Hematopoietic multipotent progenitor cell treated with erythropoietin and hydrocortisone succinate and interleukin-3 and kit ligand, for 17 days (in vitro differentiated cells): ENCODE measurements at regions not wholly inside any gene's neighbourhood (a gene's known extent, or its start where the extent isn't known, plus 50 kb on each side); places are given as distances from the start of the nearest gene placed in this dataset.
"Not testable (repeated sequence)": the region's sequence is repeated elsewhere in the genome, so short reads cannot be mapped to it uniquely, and the experiment has no call there.

Source experiments
- DNase-seq: peaks from one replicate; pipeline ENCODE4 v3.0.0-alpha.2; 2015; ENCODE audit warnings: low spot score

DNA sequence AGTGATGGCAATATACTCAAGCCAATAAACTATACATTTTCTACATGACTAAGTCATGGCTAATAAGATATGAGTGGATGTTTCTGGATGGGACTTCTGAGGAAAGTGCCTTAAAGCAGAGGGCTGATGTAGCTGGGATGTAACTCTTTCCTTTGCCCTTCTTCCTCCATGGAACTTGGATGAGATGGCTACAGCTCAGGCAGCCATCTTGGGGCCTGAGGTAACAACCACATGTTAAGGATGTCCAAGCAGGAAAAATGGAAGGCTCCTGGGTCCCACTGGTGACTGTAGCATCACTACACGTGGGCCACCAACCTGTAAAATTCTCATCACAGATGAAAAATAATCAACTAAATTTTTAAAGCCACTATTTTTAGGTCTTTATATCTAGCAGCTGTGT is 54.4 kb upstream of the GRIP1 start:
- DNase-seq, result no peak

DNA sequence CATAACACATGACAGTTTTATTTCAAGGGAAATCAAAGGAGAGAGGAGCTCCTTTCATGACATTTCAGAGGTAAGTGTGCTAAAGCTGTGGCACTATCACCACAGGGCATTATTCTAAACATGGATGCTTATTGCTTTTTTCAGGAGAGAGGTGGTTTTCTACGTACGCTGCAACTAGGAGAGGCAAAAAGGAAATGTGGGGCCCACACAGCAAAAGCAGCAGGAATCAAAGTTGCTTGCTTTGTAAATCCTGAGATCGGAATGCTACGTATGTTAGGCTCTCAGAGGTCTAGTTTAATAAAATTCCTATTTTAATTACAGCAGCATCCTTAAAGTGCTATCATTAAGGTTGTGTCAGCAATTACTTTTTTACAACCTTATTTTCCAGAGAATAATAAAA is 55.0 kb upstream of the GRIP1 start:
- no peak for DNase-seq

DNA sequence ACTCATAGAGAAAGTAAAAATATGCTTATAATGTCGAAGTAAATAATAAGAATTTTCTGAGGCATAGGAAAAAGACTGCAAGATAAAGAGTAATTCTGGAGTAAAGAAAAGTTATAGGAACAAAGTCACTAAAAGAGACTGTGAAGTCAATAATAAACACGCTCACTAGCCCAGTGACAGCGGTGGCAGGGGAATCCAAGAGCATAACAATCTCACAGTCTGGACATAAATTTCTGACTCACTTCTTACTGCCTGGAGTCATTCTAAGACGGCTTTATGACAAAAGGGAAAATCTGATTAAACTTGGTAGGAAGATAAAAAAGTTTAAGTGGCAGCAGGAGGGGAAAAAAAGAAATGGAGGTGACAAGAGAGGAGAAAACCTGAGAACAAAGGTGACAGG is 56.4 kb upstream of the GRIP1 start:
- no peak for DNase-seq

DNA sequence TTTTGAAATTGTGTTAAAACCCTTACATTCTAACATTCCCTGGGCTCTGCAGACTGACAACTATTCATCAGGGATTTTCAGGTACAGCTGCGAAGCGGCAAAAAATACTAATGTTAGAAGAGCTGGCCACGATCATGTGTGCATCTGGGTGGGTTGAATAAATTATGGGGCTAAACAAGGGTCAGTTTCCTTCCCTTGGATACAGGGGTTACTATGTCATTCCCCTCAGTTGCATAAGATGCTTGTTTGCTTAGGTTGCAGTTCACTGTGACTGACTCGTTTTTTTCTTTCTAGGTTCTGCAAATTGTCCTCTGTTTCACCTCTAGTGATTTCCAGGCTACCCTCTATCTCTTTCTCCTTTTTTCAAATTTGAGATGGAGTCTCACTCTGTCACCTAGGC is 58.1 kb upstream of the GRIP1 start:
- DNase-seq, result no peak

DNA sequence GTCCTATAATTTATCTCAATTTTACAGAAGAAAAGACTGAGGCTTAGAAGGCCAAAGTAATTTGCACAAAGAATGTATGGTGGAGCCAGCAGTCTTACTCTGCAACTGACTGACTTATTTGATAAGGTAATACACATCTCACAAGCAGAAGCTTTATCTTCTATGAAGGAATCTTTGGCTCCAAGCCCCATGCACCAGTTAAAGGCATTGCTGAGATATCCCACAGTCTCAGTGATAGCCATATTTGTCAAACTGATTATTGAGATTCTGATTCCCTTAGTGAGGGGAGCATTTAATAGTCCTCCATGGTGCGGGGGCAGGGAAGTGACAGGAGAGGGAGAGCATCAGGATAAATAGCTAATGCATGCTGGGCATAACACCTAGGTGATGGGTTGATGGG is 60.4 kb upstream of the GRIP1 start:
- DNase-seq, result no peak

DNA sequence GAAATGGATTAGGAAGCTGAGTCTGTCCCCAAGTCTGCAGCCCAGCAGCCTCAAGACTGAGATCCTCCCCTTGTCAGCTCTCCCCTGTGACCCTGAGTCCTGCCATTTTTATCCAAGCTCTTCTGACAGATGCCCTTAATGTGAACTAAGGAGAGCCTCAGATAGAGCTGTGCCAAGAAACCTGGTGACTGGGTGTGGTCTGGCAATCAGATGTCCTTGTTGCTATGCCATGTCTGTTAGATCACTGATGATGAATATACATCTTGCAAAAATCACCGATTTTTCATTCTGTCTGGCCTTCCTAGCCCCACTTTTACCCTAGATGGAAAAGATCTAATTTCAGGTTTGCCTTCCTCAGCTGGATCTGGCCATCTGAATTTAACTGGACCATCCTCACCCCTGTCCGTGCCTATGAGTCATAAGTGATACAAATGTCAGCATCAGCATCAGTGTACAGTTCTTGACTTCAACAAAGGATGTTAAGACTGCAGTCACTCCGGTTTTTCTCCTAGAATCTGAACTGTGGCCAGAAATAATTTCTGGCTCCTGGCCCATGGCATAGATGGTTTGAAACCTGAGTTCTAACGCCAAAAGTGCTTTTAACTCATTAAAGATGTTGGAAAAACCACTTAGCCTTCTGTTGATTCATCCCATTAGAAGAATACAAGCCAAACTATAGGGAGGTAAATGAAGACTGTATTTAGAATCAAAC is 61.2 kb upstream of the GRIP1 start:
- DNase-seq, result no peak

DNA sequence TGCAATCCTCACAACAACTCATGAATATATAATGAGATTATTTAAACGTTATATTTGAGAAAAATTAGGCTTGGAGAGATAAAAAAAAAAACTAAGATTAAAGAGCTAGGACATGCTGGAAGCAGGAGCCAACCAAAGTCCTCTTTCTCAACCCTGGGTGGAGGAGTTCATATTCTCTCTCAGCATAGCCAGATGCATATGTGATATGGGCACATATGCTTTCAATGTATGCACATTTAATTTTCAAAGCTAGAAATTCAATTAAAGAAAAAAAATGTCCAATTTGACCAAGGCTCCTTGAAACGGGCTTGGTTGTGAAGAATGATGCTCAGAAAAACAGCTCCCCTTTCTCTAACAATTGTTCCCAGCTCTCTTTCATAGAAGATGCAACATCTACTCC is 61.9 kb upstream of the GRIP1 start:
- DNase-seq, result no peak

DNA sequence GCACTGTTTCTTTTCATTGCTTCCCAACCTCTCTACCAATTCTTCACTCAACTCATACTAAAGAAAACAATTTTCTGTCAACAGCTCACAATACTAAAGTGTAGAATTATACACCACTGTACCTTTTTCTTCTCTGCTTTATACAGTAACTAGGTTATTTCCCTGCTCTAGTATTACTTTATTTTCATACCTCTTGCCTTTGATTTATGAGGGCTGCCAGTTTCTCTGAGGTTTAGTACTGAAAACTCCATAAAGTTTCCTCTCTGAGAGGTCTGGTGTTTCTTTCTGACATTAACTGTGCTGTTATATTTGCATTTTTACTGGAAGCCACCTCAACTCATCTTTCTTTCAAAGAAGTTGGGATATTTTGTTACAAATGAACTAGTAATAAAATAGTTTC is 63.0 kb upstream of the GRIP1 start:
- DNase-seq, result no peak

DNA sequence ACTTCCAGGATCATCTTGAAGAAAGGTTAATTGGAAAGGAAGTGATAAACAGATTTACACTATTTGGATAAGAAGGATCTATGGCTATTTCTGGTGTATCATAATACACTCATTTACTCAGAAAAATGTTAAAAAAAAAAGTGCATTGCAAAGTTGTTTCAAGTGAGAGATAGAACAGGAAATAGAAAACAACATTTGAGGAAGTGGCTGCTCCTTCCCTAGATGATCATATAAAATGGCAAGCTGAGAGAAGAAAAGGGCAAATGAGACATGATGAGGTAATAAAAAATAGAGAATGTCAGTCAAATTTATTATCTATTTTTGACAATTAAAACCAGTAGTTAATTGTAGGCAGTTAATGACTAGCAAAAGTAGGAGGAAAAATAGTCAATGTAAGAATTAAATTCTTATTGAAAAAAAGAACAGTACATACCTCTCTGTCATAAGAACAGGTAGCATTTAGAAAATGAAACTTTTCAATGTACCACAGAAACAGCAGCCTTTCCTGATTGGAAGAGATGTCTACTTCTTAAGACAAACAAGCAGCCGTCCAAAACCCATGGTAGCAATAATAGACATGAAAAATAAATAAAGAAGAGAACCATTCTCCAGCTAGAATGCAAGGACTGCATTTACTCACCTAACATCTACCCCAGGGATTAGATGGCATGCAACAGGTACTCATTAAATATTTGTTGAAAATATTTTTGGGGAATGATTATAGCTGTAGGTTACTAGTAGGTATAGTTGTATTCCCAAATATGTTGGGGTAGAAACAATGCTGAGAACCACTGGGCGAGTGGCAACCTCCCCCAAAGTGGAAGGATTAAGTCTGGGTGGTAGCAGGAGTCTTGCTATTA is 63.9 kb upstream of the GRIP1 start:
- no peak for DNase-seq

DNA sequence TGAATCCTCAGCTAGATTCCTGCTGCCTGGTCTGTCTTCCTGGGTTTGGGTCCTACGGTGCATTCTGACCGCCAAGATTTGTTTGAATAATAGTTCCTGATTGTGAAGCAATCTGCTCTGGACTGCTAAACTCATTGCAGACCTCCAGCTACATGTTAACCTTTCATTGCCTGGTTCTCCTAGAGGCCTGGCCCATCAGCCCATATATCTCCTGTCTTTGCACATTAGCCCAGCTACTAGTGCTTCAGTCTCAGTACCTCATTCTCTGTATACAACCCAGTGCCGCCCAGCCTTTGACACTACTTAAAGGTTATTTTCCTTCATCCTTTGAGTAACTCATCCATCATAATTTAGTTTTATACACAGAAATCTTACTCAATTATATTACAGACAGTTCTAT is 65.6 kb upstream of the GRIP1 start:
- DNase-seq, result no peak

DNA sequence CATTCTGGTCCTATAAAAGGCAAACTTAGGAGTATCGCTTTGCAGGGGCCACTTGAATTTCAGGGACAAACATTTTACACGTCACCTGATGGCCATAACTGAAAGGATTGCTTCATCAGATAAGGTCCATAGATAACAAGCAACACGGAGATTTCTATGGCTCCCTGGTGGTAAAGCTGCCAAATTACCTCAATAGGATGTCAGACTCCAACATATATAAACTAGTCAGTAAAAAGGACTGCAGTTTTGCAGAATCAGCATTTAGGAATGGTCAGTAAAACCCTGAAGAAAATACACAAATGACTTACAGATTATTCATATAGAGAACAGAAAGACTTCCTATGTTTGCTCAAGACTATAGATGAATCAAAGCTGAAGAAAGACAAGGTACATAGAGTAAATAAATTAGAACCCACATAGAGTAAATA is 66.1 kb upstream of the GRIP1 start:
- DNase-seq, result no peak

DNA sequence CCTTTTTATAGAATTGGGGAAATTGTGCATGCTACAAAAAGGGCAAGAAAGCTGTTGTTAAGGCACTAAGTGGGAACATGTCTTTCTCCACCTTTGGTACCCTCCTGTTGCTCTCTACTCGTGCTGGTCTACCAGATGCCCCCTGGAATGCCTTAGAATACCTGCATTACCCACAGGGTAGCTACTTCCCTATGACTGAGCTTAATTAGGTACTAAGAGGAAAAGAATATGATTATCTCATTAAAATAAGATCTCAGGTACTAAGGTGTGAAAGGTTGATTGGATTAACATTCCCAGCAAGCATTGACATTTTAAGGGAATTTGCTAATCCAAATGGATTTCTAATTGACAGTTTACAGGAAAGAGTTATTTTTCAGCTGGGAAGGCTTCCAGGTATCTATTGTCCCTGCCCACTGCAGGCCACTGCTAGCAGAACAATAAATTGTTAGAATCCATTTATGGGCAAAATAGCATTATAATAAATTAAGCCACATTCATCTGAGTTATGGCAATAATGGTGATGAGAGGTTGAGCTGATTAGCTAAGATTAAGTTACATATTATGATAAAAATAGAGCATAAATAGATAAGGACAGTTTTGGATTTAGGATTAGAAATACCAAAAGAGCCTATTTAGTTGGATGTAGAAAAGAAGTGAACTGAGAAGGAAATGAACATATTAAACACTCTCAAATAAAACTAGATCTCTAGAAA is 67.8 kb upstream of the GRIP1 start:
- DNase-seq, result no peak

DNA sequence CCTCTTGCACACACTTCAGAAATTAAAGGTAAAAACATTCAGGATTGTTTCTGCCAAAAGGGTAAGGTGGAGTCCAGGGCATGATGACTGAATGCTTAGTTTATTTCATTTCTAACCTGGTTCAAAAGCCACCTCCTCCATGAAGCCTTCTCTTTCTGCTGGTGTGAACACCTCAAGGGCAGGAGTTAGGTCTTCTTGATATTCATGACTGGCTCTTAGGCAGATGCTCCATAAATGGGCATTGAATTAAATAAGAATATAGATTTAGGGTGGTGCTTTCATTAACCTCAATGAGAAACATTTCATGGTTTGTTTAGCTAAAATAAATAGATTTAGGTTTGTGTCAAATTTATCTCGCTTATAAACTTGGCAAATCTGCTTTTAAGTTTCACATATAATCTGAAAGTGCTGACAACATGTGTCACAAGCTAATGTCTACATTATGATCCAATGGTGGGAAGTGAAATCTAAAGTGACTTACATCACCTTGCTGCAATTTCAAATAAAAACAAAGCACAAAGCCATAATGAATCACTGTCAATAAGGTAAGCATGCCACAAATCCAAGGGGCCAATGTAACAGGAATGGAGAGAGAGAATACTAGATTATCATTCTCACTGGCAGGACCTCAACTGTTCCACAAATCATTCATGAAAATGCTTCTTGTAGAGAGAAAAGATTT is 72.7 kb upstream of the GRIP1 start:
- no peak for DNase-seq

DNA sequence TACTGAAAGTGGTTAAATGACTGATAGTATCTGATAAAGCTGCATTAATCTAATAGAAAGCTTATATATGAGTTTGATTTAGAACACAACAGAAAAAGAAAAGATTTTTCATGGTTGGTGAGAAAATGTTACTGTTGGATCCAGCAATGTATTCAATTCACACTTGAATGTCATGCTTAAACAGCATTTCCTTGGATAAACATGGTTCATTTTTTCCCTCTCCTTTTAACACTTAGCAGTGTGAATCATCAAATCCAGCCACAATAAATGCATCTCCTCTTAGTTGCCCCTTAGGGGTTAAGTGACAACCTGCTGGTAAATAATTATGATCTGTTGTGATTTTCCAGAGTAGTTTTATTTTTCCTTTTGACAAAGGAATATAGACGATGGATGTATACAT is 74.9 kb upstream of the GRIP1 start:
- no peak for DNase-seq

DNA sequence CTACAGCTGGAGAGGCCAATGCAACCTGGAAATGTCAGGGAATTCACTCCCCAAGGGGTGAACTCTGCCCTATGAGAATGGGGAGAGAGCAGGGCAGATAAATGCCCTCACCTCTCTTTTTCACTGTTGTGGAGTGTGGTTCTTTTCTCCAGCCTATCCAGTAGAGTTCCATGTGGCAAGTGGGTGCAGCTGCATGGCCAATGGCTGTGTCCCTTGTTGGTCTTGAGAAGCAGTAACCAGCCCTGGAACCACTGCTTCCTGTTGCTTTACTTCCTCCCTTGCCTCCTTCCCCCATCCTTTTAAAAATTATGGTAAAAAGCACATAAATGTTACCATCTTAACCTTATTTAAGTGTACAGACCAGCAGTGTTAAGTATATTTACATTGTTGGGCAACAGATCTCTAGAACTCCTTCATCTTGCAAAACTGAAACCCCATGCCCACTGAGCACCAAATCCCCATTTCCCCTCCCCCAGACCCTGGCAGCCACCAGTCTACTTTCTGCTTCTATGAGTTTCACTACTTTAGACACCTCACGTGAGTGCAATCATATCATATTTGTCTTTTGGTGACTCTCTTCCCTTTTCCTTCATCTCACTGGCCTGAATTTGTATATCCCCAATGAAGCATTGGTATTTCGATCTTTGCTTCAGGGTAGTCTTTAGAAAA is 77.0 kb upstream of the GRIP1 start:
- no peak for DNase-seq

DNA sequence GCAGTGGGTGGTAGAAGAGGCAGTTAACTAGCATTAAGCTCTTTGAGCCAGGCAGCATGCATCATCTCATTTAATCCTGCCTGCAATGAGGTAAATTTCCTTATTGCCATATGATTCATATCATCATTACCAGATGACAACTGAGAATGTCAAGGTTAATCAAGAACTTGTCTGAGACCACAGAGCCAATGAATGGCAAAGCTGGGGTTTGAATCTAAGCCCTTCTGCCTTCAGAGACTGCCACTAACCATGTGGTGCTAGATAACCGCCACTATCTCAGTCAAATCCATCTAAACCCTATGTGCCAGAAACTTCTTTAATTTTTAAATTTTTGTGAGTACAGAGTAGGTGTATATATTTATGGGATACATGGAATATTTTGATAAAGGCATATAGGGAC is 77.8 kb upstream of the GRIP1 start:
- no peak for DNase-seq

DNA sequence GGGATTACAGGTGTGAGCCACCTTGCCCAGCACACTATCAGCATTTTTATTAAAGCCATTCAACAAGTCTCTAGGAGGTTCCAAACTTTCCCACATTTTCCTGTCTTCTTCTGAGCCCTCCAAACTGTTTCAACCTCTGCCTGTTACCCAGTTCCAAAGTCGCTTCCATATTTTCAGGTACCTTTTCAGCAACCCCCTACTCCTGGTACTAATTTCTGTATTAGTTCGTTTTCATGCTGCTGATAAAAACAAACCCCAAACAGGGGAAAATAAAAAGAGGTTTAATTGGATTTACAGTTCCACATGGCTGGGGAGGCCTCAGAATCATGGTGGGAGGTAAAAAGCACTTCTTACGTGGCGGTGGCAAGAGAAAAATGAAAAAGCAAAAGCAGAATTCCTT is 81.2 kb upstream of the GRIP1 start:
- not testable (repeated sequence) for DNase-seq

DNA sequence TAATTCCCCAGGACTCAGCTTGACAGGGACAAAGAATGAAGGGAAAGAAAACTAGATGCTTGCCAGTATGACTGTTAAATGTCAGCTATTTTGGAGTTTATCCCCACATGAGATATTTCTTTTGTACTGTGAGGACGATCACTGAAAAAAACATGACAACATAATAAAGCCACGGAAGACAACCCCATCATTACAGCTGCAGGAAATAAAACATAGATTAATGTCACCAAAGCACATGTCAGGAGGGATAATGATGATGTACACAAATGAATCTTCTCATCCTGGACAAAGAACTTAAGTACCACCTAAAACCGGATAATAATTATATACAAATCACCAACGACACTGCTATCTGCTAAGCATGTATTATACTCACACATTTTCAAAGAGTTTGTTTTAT is 84.6 kb upstream of the GRIP1 start:
- DNase-seq, result no peak

DNA sequence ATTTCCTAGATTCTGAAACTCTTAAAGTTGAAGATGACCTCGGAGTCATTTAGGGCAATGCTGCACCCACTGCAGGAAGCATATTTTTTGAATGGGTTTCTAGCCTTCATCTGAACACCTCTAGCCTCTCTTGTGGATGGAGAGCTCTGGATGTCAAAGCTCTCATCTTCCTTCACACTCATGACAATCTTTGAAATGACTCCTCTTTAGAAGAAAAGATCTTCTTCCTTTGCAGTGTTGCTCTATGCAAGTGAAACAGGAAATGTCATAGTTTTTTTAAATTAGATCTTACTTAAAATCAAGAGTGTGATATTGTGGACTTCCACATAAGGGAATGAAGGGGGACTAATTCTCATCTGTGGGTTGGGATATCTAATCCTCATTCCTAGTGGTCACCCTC is 86.3 kb upstream of the GRIP1 start:
- no peak for DNase-seq

DNA sequence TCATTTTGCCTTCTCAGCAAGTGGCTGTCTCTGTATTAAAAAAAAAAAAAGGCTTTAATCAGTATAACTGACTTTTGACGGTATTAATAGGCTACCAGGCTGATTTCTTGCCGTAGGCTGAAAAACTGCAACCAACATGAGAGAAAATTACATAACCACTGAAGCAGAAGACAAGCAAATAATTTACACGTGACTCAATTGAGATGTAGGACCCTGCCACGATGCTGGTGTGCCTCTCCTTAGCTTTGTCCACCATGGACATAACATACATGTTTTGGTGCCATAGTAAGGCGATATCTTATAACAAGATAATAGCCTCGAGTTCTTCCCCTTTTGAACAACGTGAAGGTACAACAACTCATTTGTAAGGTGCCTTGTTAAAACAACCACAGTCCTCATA is 88.7 kb upstream of the GRIP1 start:
- DNase-seq, result no peak

DNA sequence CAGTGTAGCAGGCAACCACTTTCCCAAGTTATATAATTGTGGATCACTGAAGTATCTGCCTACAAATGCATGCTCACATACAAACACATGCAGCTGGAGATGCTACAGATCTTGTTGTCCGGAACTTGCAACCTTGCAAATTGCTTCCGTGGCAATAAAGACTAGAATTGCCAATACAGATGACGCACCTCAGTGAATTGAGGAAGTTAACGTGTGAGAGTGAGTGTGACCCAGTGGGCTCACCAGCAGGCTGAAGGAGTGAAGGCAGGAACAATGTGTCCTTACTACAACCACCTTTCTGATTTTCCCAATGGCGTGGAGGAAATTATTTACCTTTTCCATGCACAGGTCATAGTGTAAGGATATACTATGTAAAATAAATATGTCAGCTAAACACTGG is 89.4 kb upstream of the GRIP1 start:
- DNase-seq, result no peak

DNA sequence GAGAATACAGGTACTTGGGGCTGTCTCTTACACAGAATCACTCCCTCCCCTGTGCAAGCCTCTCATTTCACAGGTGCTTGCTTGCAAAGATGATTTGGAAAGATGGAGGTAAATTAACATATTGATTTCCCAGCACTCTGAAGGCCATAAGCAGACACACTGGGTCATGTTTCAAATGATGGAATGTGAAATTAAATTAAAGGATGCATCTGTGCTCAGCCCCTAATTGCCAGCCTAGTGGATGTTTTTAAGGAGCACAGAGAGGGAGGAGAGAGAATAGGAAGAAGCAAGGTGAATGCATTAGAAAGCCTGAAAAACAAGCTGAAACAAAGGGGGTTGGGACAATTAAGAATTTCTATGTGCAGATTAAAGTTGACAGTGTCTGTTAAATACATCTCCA is 96.1 kb upstream of the GRIP1 start:
- DNase-seq, result no peak
